WERI-Rb-1 (cell line): ENCODE measurements at regions not wholly inside any gene's neighbourhood (a gene's known extent, or its start where the extent isn't known, plus 50 kb on each side); places are given as distances from the start of the nearest gene placed in this dataset.

Source experiments
- DNase-seq: peaks from one replicate; pipeline ENCODE4 v3.0.0-alpha.2; 2020
- H3K27ac ChIP-seq: fragments of 250-450 bp; sonication (Bioruptor Pico); 2 replicates; pipeline ENCODE4 v1.5.1; 2020; ENCODE audit warnings: mild to moderate bottlenecking, moderate library complexity
- H3K27me3 ChIP-seq: fragments of 250-450 bp; sonication (Bioruptor Pico); 2 replicates; pipeline ENCODE4 v1.5.1; 2021; ENCODE audit warnings: mild to moderate bottlenecking, low read depth, moderate library complexity; ENCODE audit not compliant: insufficient read depth, severe bottlenecking
- H3K36me3 ChIP-seq: fragments of 250-450 bp; sonication (Bioruptor Pico); 2 replicates; pipeline ENCODE4 v1.5.1; 2020; ENCODE audit warnings: mild to moderate bottlenecking, moderate library complexity
- H3K4me3 ChIP-seq: 2 replicates; pipeline ENCODE4 v1.5.1; 2011; ENCODE audit warnings: low read depth, mild to moderate bottlenecking, control low read depth, low read length
- H3K9me3 ChIP-seq: fragments of 250-450 bp; sonication (Bioruptor Pico); 2 replicates; pipeline ENCODE4 v1.5.1; 2021; ENCODE audit warnings: mild to moderate bottlenecking, moderate library complexity; ENCODE audit not compliant: severe bottlenecking
- CTCF ChIP-seq: IDR thresholded peaks from 2 replicates; pipeline ENCODE4 v1.5.1; 2011; ENCODE audit warnings: low read depth, mild to moderate bottlenecking, control low read depth, inconsistent platforms, low read length

- H3K27me3 ChIP-seq = peaks cover 53% of the 10 kb centered on the region
Observed at GRCh38 chr17:71149607-71150006, 971.2 kb upstream of the SOX9 start.

GRCh38 chr17:71157297-71157696 lies 963.5 kb upstream of the SOX9 start:
- no peaks in the 10 kb centered on the region for H3K9me3 ChIP-seq
- H3K27ac ChIP-seq = no peak overlapping the region
- no peak overlapping the region for H3K4me3 ChIP-seq
- no peaks in the 10 kb centered on the region for H3K36me3 ChIP-seq
- no peak for DNase-seq
- no peak for TF ChIP-seq CTCF
- H3K27me3 ChIP-seq = peaks cover 12% of the 10 kb centered on the region

More at GRCh38 chr17:71149607-71150006, 971.2 kb upstream of the SOX9 start:
- H3K4me3 ChIP-seq = no peak overlapping the region
- no peaks in the 10 kb centered on the region for H3K36me3 ChIP-seq
- H3K27ac ChIP-seq = no peak overlapping the region
- no peaks in the 10 kb centered on the region for H3K9me3 ChIP-seq
- TF ChIP-seq CTCF = no peak
- DNase-seq = no peak

- Histone ChIP-seq H3K27ac (no peak overlapping the region), H3K27me3 (peaks cover 11% of the 10 kb centered on the region), H3K4me3 (no peak overlapping the region), H3K36me3 (no peaks in the 10 kb centered on the region), H3K9me3 (no peaks in the 10 kb centered on the region)
- DNase-seq = no peak
- no peak for TF ChIP-seq CTCF
Observed at GRCh38 chr17:71158437-71158836, 962.4 kb upstream of the SOX9 start.

GRCh38 chr17:71163121-71163812 lies 957.6 kb upstream of the SOX9 start:
- Histone ChIP-seq H3K27me3 (peaks cover 30% of the 10 kb centered on the region), H3K9me3 (no peaks in the 10 kb centered on the region), H3K36me3 (no peaks in the 10 kb centered on the region), H3K27ac (no peak overlapping the region), H3K4me3 (no peak overlapping the region)
- no peak for TF ChIP-seq CTCF
- no peak for DNase-seq

- Histone ChIP-seq H3K27me3 (peaks cover 31% of the 10 kb centered on the region), H3K9me3 (no peaks in the 10 kb centered on the region), H3K36me3 (no peaks in the 10 kb centered on the region), H3K27ac (no peak overlapping the region), H3K4me3 (no peak overlapping the region)
- DNase-seq = no peak
- TF ChIP-seq CTCF = no peak
Observed at GRCh38 chr17:71163813-71164122, 957.1 kb upstream of the SOX9 start.

GRCh38 chr17:71164561-71164960 lies 956.3 kb upstream of the SOX9 start:
- DNase-seq = no peak
- H3K9me3 ChIP-seq = no peaks in the 10 kb centered on the region
- H3K4me3 ChIP-seq = no peak overlapping the region
- no peaks in the 10 kb centered on the region for H3K36me3 ChIP-seq
- H3K27ac ChIP-seq = no peak overlapping the region
- peaks cover 37% of the 10 kb centered on the region for H3K27me3 ChIP-seq
- TF ChIP-seq CTCF = no peak
